Astrocyte of the spinal cord (primary cell): ENCODE measurements at regions not wholly inside any gene's neighbourhood (a gene's known extent, or its start where the extent isn't known, plus 50 kb on each side); places are given as distances from the start of the nearest gene placed in this dataset.

Experiments used
- DNase-seq: peaks from one replicate; pipeline ENCODE4 v3.0.0; 2011; ENCODE audit warnings: low read depth, low spot score
- H3K4me3 ChIP-seq: 2 replicates; pipeline ENCODE4 v1.5.1; 2011; ENCODE audit warnings: low read depth, mild to moderate bottlenecking, low read length, moderate library complexity
- CTCF ChIP-seq: IDR thresholded peaks from 2 replicates; pipeline ENCODE4 v1.5.1; 2012; ENCODE audit warnings: low read depth, mild to moderate bottlenecking, low read length, inconsistent platforms
- in situ Hi-C: cut with HindIII; loops from 2 replicates; pipeline ENCODE4 v1.10.0; 2017; ENCODE audit warnings: low sequenced_read_pairs

- DNase-seq: no peak
- TF ChIP-seq CTCF: no peak
- H3K4me3 ChIP-seq: no peak overlapping the region
- in situ Hi-C loops: no loop called here
These were observed 525.1 kb downstream of the LMO7 start for GRCh38 chr13:76160961-76161925.

DNA sequence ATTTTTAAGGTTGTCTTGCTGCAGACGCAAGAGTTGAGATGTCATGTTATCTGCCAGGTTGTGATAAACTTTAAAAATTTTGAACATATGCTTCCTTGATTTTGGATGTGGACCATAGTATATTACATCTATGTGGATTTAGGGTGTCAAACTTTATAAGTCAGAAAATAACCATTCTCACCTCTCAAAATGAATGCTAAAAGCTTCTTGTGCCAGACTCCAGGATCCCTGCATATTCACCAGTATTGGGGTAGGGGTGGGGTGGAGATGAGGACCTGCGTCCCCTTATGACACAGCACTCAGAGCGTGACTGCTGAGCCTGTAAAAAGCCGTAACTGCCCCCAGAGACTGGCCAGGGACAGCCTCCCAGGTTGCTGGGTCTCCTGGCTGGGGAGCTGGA lies 524.4 kb downstream of the LMO7 start:
- no peak for DNase-seq
- in situ Hi-C loops: no loop called here
- TF ChIP-seq CTCF: no peak
- H3K4me3 ChIP-seq: no peak overlapping the region

- no peak overlapping the region for H3K4me3 ChIP-seq
- no peak for TF ChIP-seq CTCF
- DNase-seq: no peak
- in situ Hi-C loops: no loop called here
These were observed 521.8 kb downstream of the LMO7 start for GRCh38 chr13:76157926-76158325.

GRCh38 chr13:76153239-76153638 lies 517.1 kb downstream of the LMO7 start:
- no peak for DNase-seq
- in situ Hi-C loops: no loop called here
- TF ChIP-seq CTCF: no peak
- H3K4me3 ChIP-seq: no peak overlapping the region

- H3K4me3 ChIP-seq: no peak overlapping the region
- DNase-seq: peak; percentile 83
- TF ChIP-seq CTCF: no peak
- in situ Hi-C loops: no loop called here
These were observed 512.8 kb downstream of the LMO7 start for GRCh38 chr13:76148926-76149325.

DNA sequence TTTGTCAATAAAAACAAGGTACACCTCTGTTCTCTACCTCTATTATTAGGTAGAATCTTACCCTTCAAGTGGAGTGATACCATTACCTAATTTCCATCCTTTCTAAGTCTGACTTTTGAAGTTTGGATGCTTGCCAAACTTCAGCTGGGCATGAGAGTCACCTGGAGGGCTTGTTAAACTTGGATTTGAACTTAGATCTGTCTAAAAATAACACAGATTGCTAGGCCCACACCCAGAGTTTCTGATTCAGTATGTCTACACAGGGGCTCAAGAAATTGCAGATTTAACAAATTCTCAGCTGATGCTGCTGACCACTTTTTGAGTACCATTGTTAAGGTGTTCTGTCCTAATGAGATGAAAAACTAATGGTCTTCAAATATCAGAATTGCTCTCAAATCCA lies 512.2 kb downstream of the LMO7 start:
- H3K4me3 ChIP-seq: no peak overlapping the region
- DNase-seq: no peak
- in situ Hi-C loops: no loop called here
- no peak for TF ChIP-seq CTCF
